ENCODE measurements at regions not wholly inside any gene's neighbourhood (a gene's known extent, or its start where the extent isn't known, plus 50 kb on each side); places are given as distances from the start of the nearest gene placed in this dataset.

DNA sequence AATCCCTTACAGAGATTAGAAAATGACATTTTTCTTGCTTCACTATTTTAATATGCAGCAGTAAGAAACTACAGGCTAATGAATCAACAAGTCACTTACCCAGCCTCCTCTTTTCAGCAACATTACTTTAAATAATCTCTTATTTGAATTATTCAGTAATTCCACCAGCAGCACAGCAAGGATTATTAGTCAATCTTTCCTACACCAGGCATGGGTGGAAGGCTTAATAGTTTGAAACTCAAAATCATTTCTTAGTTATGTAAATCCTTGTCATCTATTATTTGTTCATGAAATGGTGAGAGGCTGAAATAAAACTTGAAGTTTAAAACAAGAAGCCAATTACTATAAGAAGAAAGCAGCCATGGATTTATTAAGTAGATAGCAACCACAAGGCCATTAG lies 530.5 kb downstream of the KCNA4 start:
- H3K4me3 ChIP-seq (replicated peaks in 1 of 2; ENCODE audit: low read depth in 2 of 2, low read length in 2 of 2), result no peak overlapping the region
- no peak for DNase-seq (ENCODE audit: low read depth in 2 of 2)
- TF ChIP-seq, protein P1, sequence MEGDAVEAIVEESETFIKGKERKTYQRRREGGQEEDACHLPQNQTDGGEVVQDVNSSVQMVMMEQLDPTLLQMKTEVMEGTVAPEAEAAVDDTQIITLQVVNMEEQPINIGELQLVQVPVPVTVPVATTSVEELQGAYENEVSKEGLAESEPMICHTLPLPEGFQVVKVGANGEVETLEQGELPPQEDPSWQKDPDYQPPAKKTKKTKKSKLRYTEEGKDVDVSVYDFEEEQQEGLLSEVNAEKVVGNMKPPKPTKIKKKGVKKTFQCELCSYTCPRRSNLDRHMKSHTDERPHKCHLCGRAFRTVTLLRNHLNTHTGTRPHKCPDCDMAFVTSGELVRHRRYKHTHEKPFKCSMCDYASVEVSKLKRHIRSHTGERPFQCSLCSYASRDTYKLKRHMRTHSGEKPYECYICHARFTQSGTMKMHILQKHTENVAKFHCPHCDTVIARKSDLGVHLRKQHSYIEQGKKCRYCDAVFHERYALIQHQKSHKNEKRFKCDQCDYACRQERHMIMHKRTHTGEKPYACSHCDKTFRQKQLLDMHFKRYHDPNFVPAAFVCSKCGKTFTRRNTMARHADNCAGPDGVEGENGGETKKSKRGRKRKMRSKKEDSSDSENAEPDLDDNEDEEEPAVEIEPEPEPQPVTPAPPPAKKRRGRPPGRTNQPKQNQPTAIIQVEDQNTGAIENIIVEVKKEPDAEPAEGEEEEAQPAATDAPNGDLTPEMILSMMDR (IDR thresholded peaks at IDR 0.05; ENCODE audit: low read depth, low read length), result no peak

DNA sequence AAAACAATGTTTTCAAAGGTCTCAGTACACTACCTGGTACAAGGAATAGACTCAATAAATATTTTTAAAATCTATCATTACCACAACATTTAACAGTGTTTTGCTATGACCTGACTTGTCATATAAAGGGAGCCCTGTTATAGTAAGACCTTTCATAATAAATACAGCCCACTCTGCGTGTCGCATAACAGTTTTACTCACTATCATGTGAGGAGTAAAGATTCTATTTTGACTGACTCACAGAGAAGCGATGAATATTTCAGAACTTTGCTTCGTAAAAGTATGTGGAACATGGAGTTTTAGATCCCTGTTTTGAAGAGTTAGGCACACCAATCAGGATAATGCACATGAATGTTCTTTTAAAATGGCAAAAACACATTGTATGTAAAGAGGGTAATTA lies 531.2 kb downstream of the KCNA4 start:
- DNase-seq (ENCODE audit: low read depth in 2 of 2), result no peak
- TF ChIP-seq, protein P1 (IDR thresholded peaks at IDR 0.05; ENCODE audit: low read depth, low read length), result no peak
- no peak overlapping the region for H3K4me3 ChIP-seq (replicated peaks in 1 of 2; ENCODE audit: low read depth in 2 of 2, low read length in 2 of 2)

DNA sequence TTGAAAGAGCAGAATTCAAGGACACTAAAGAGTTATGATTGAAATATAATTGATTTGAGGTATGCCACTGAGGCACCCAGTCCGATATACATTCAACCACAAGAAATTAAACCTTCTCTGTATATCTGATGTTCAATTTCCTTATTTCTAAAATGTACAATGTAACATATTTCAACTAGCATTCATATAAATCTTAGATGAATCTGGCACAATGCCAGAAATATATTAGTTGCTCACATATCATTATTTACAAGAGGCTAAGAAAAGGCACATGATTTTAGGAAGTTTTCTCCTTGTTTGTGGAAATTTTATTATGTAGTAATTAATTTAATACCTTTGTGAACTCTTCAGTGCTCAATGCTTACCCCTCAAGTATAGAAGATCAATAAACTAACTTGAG lies 532.3 kb downstream of the KCNA4 start:
- DNase-seq (ENCODE audit: low read depth in 2 of 2), result no peak

DNA sequence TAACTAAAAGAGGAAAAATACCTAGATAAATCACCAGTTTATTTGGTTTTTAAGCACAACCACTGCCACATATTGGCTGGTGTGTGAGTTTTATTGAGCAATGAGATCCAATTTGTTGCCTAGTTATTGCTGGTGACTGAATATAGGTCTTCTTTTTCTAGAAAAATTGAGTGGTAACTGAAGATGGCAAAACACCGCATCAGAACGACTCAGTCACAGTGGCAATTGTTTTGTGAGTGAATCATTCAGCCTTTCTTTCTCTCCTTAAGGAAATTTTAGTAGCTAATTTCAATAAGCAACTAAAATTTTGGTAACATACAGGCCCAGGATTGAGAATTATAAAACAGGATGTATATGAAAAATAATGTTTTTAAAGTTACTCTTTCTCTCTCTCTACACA lies 533.0 kb downstream of the KCNA4 start:
- H3K4me3 ChIP-seq (replicated peaks in 1 of 2; ENCODE audit: low read depth in 2 of 2, low read length in 2 of 2), result no peak overlapping the region
- TF ChIP-seq, protein P1 (IDR thresholded peaks at IDR 0.05; ENCODE audit: low read depth, low read length), result no peak
- DNase-seq (ENCODE audit: low read depth in 2 of 2), result no peak

More for the DNA sequence above, 532.3 kb downstream of the KCNA4 start:
- TF ChIP-seq, protein P1 (IDR thresholded peaks at IDR 0.05; ENCODE audit: low read depth, low read length), result no peak
- H3K4me3 ChIP-seq (replicated peaks in 1 of 2; ENCODE audit: low read depth in 2 of 2, low read length in 2 of 2), result no peak overlapping the region

DNA sequence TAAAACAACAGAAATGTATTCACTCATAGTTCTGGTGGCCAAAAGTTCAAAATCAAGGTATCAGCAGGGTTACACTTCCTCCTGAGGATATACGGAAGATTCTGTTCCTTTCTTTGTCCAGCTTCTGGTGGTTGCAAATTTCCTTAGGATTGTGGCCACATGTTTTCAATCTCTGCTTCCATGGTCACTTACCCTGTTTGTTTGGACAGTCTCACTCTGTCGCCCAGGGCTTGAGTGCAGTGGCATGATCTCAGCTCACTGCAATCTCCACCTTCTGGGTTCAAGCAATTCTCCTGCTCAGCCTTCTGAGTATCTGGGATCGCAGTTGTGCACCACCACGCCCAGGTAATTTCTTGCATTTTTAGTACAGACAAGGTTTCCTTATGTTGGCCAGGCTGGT lies 534.3 kb downstream of the KCNA4 start:
- no peak overlapping the region for H3K4me3 ChIP-seq (replicated peaks in 1 of 2; ENCODE audit: low read depth in 2 of 2, low read length in 2 of 2)
- no peak for DNase-seq (ENCODE audit: low read depth in 2 of 2)
- TF ChIP-seq, protein P1 (IDR thresholded peaks at IDR 0.05; ENCODE audit: low read depth, low read length), result no peak

DNA sequence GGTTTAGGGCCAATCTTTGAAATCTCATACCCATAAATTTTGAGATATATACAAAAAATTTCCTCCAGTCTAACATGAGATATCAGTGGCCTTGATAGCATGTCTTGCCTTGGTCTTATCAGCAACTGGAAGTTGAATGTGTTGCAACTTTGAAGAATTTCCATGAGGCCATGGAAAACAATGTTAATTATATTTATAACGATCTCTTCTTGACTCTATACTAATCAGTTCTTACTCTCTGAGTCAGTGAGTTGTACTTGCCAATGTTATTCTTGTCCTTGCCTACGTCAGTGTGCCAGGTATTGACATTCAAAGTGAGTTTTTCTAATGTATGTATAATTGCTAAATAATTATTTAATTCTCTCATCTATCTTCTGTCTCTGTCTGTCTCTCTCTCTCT lies 535.1 kb downstream of the KCNA4 start:
- no peak for DNase-seq (ENCODE audit: low read depth in 2 of 2)
- TF ChIP-seq, protein P1 (IDR thresholded peaks at IDR 0.05; ENCODE audit: low read depth, low read length), result no peak
- no peak overlapping the region for H3K4me3 ChIP-seq (replicated peaks in 1 of 2; ENCODE audit: low read depth in 2 of 2, low read length in 2 of 2)

DNA sequence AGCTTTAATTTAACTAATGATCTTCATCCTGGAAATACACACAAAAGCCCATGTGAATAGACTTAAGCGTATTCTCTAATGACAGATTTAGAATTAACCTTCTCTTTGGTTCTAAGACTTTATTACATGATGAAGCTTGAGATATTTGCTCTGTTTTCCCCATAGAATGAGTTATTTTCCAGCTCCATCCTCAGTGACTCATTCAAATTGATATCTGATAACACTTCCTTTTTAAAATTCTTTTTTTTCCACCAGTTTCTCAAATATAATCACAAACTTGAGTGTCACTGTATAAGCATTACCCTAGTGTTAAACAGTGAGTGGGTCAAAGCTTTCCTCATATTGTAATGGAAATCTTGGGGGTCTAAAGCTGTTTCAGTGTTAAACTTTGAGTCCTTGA lies 535.8 kb downstream of the KCNA4 start:
- no peak overlapping the region for H3K4me3 ChIP-seq (replicated peaks in 1 of 2; ENCODE audit: low read depth in 2 of 2, low read length in 2 of 2)
- TF ChIP-seq, protein P1 (IDR thresholded peaks at IDR 0.05; ENCODE audit: low read depth, low read length), result no peak
- DNase-seq (ENCODE audit: low read depth in 2 of 2), result no peak
